Activated CD4-positive, alpha-beta memory T cell treated with anti-CD3 and anti-CD28 coated beads, Interleukin-2, amount 10 ng/mL, durations not matched to agents 7 days and 5 days (primary cell): ENCODE measurements at regions not wholly inside any gene's neighbourhood (a gene's known extent, or its start where the extent isn't known, plus 50 kb on each side); places are given as distances from the start of the nearest gene placed in this dataset.

ENCODE experiments used
- CTCF ChIA-PET: fragments of 350-600 bp; sonication (Branson Sonifier 250); formaldehyde crosslinking; loops from one replicate; lab custom pipeline; 2021; ENCODE audit warnings: antibody characterized with exemption, inconsistent platforms; lab: Charles Lee
- POLR2A ChIA-PET: fragments of 350-600 bp; sonication (Branson Sonifier 250); formaldehyde crosslinking; loops from one replicate; lab custom pipeline; 2021; ENCODE audit warnings: antibody characterized with exemption; lab: Charles Lee
- DNase-seq: peaks from one replicate; pipeline ENCODE4 v3.0.0-alpha.2; 2020
- H3K27ac Mint-ChIP-seq: one replicate; pipeline ENCODE4 v1.8.0; 2021; ENCODE audit warnings: mild to moderate bottlenecking, mixed read lengths
- H3K27me3 Mint-ChIP-seq: one replicate; pipeline ENCODE4 v1.8.0; 2021; ENCODE audit warnings: mixed read lengths
- H3K36me3 Mint-ChIP-seq: one replicate; pipeline ENCODE4 v1.8.0; 2021; ENCODE audit warnings: low read depth, mixed read lengths
- H3K4me1 Mint-ChIP-seq: one replicate; pipeline ENCODE4 v1.8.0; 2021; ENCODE audit warnings: mixed read lengths
- H3K4me3 Mint-ChIP-seq: one replicate; pipeline ENCODE4 v1.8.0; 2021; ENCODE audit warnings: mild to moderate bottlenecking, mixed read lengths
- H3K9me3 Mint-ChIP-seq: one replicate; pipeline ENCODE4 v1.8.0; 2021; ENCODE audit warnings: mixed read lengths

GRCh38 chr10:31186225-31187000 is 132.6 kb upstream of the ZEB1 start:
- H3K9me3 Mint-ChIP-seq = peaks cover 2% of the 10 kb centered on the region
- DNase-seq = no peak
- ChIA-PET CTCF (no interaction called here), POLR2A (no interaction called here)
- no peaks in the 10 kb centered on the region for H3K36me3 Mint-ChIP-seq
- H3K4me3 Mint-ChIP-seq = no peak overlapping the region
- peaks cover 3% of the 10 kb centered on the region for H3K27me3 Mint-ChIP-seq
- no peak overlapping the region for H3K27ac Mint-ChIP-seq
- H3K4me1 Mint-ChIP-seq = no peaks in the 10 kb centered on the region

DNA sequence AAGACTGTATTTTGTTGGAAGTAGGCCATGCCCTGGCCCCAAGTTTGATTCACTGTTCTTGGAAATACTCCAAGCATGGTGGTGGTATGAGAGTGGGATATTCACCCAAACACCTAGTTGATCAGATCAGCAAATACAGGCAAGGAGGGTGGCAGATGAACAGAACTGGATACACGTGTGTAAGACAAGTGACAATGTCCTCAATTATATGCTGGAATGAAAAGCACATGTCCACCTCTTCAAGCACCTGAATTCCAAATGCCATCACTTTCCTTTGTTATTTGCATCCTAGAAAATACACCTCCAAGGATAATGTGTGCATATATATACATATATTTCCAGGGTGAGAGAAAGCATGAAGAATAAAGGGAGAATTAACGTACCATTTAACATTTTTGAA is 131.8 kb upstream of the ZEB1 start:
- Mint-ChIP-seq H3K36me3 (no peaks in the 10 kb centered on the region), H3K4me3 (no peak overlapping the region), H3K27me3 (peaks cover 3% of the 10 kb centered on the region), H3K4me1 (no peaks in the 10 kb centered on the region), H3K9me3 (peaks cover 2% of the 10 kb centered on the region), H3K27ac (no peak overlapping the region)
- CTCF ChIA-PET = no interaction called here
- DNase-seq = no peak
- POLR2A ChIA-PET = no interaction called here

DNA sequence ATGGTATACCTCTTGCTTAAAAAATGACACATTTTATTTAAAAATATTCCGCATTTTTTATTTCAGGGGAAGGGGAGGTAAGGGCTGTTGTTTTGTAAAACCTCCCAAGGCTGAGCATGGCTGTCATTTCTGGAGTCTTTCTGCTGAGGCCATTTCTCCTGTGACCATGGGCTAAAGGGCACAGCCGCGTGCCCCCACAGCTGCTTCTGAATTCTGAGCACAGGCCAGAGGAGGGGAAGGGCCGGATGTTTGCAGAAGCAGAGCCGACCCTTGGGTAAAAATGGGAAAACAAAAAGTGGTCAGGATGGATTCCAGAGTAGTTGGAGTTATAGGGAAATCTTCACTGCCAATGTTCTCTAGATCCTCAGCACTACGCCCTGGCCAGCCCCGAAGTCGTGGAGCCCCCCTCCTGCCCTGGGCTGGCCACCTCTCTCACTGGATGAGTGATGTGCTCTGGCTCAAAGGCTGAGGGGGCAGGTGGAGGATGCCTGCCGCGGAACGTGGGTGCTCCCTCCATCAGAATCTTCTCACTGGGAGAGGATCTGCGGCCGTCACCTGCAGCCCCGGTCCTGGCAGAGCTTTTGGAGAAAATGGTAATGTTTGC is 131.3 kb upstream of the ZEB1 start:
- ChIA-PET POLR2A (no interaction called here), CTCF (no interaction called here)
- Mint-ChIP-seq H3K9me3 (peaks cover 2% of the 10 kb centered on the region), H3K27ac (no peak overlapping the region), H3K4me1 (no peaks in the 10 kb centered on the region), H3K36me3 (no peaks in the 10 kb centered on the region), H3K27me3 (peaks cover 3% of the 10 kb centered on the region), H3K4me3 (no peak overlapping the region)
- DNase-seq = no peak

GRCh38 chr10:31188792-31189406 is 130.1 kb upstream of the ZEB1 start:
- no peak overlapping the region for H3K27ac Mint-ChIP-seq
- H3K27me3 Mint-ChIP-seq = peaks cover 2% of the 10 kb centered on the region
- no peak overlapping the region for H3K4me3 Mint-ChIP-seq
- H3K4me1 Mint-ChIP-seq = no peaks in the 10 kb centered on the region
- ChIA-PET POLR2A (no interaction called here), CTCF (no interaction called here)
- no peaks in the 10 kb centered on the region for H3K36me3 Mint-ChIP-seq
- DNase-seq = no peak
- H3K9me3 Mint-ChIP-seq = peaks cover 2% of the 10 kb centered on the region

GRCh38 chr10:31190488-31190887 is 128.5 kb upstream of the ZEB1 start:
- POLR2A ChIA-PET = no interaction called here
- peaks cover 2% of the 10 kb centered on the region for H3K9me3 Mint-ChIP-seq

GRCh38 chr10:31192475-31192874 is 126.5 kb upstream of the ZEB1 start:
- ChIA-PET CTCF (interaction anchor here (1.3 kb wide), 1 partner anchor 10 kb away, joined by 3 read pairs; no protein-coding TSS in a partner anchor), POLR2A (no interaction called here)
- Mint-ChIP-seq H3K27ac (no peak overlapping the region), H3K4me1 (no peaks in the 10 kb centered on the region), H3K4me3 (no peak overlapping the region), H3K27me3 (peaks cover 2% of the 10 kb centered on the region), H3K36me3 (no peaks in the 10 kb centered on the region), H3K9me3 (peaks cover 2% of the 10 kb centered on the region)
- DNase-seq = no peak

More at GRCh38 chr10:31190488-31190887, 128.5 kb upstream of the ZEB1 start:
- Mint-ChIP-seq H3K27ac (no peak overlapping the region), H3K4me3 (no peak overlapping the region), H3K36me3 (no peaks in the 10 kb centered on the region), H3K27me3 (peaks cover 2% of the 10 kb centered on the region), H3K4me1 (no peaks in the 10 kb centered on the region)
- CTCF ChIA-PET = no interaction called here
- DNase-seq = no peak

- H3K36me3 Mint-ChIP-seq = no peaks in the 10 kb centered on the region
- H3K9me3 Mint-ChIP-seq = peaks cover 2% of the 10 kb centered on the region
- no peak overlapping the region for H3K4me3 Mint-ChIP-seq
- ChIA-PET CTCF (no interaction called here), POLR2A (no interaction called here)
- no peak overlapping the region for H3K27ac Mint-ChIP-seq
- peaks cover 2% of the 10 kb centered on the region for H3K27me3 Mint-ChIP-seq
- DNase-seq = no peak
- H3K4me1 Mint-ChIP-seq = no peaks in the 10 kb centered on the region
These were observed 124.0 kb upstream of the ZEB1 start for GRCh38 chr10:31194986-31195385.

GRCh38 chr10:31197886-31198285 is 121.1 kb upstream of the ZEB1 start:
- DNase-seq = no peak
- Mint-ChIP-seq H3K27me3 (peaks cover 2% of the 10 kb centered on the region), H3K27ac (no peak overlapping the region), H3K4me1 (no peaks in the 10 kb centered on the region), H3K4me3 (no peak overlapping the region), H3K9me3 (no peaks in the 10 kb centered on the region), H3K36me3 (no peaks in the 10 kb centered on the region)
- ChIA-PET POLR2A (no interaction called here), CTCF (no interaction called here)

- Mint-ChIP-seq H3K36me3 (no peaks in the 10 kb centered on the region), H3K27me3 (no peaks in the 10 kb centered on the region), H3K27ac (no peak overlapping the region), H3K4me3 (no peak overlapping the region), H3K9me3 (peaks cover 3% of the 10 kb centered on the region), H3K4me1 (no peaks in the 10 kb centered on the region)
- ChIA-PET CTCF (no interaction called here), POLR2A (no interaction called here)
- DNase-seq = no peak
These were observed 114.9 kb upstream of the ZEB1 start for GRCh38 chr10:31204090-31204489.

GRCh38 chr10:31207636-31208035 is 111.4 kb upstream of the ZEB1 start:
- no peak overlapping the region for H3K27ac Mint-ChIP-seq
- H3K4me1 Mint-ChIP-seq = no peaks in the 10 kb centered on the region
- DNase-seq = no peak
- H3K27me3 Mint-ChIP-seq = no peaks in the 10 kb centered on the region
- ChIA-PET CTCF (no interaction called here), POLR2A (no interaction called here)
- H3K4me3 Mint-ChIP-seq = no peak overlapping the region
- peaks cover 3% of the 10 kb centered on the region for H3K9me3 Mint-ChIP-seq
- H3K36me3 Mint-ChIP-seq = no peaks in the 10 kb centered on the region

DNA sequence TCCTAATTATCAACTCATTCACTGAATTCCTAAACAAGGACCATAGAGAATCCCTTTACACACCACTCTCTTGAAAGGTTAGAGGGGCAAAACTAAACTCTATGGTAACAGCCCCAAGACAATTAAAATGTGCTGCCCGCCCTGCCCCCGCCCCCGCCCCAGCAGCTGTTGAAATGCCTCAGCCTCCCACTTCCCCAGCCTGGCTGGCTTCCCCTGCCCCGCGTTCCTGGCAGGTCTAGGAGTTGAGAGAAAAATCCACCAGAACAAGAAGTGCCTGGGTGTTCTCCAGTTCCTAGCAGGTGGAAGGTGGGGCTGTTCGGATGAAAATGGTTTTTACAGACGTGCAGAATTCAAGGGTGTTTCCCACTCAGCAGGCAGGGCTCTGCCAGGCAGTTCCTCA is 109.5 kb upstream of the ZEB1 start:
- H3K4me3 Mint-ChIP-seq = no peak overlapping the region
- no peak overlapping the region for H3K27ac Mint-ChIP-seq
- H3K9me3 Mint-ChIP-seq = peaks cover 3% of the 10 kb centered on the region
- H3K36me3 Mint-ChIP-seq = no peaks in the 10 kb centered on the region
- DNase-seq = no peak
- H3K27me3 Mint-ChIP-seq = no peaks in the 10 kb centered on the region
- POLR2A ChIA-PET = no interaction called here
- CTCF ChIA-PET = no interaction called here
- no peaks in the 10 kb centered on the region for H3K4me1 Mint-ChIP-seq

DNA sequence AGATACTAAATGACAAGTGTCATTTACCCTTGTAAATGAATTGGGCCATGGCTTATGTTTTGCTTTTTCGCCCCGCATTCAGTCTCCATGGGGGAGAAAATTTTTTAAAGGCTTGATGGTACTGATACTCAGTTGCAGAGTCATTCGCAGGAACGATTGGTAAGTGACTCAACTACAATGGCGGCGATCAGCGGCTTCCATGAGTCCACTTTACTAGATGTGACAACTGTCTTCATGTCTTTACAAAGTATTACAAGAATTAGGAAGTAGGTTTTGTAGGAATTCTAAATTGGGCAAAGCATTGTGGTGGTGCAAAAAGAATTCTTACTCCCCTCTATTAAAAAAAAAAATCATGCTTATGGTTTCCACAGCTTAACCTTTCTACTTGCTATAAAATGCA is 108.8 kb upstream of the ZEB1 start:
- POLR2A ChIA-PET = no interaction called here
- no peaks in the 10 kb centered on the region for H3K4me1 Mint-ChIP-seq
- H3K4me3 Mint-ChIP-seq = no peak overlapping the region
- no peak overlapping the region for H3K27ac Mint-ChIP-seq
- CTCF ChIA-PET = no interaction called here
- H3K9me3 Mint-ChIP-seq = no peaks in the 10 kb centered on the region
- H3K27me3 Mint-ChIP-seq = no peaks in the 10 kb centered on the region
- H3K36me3 Mint-ChIP-seq = no peaks in the 10 kb centered on the region
- no peak for DNase-seq

DNA sequence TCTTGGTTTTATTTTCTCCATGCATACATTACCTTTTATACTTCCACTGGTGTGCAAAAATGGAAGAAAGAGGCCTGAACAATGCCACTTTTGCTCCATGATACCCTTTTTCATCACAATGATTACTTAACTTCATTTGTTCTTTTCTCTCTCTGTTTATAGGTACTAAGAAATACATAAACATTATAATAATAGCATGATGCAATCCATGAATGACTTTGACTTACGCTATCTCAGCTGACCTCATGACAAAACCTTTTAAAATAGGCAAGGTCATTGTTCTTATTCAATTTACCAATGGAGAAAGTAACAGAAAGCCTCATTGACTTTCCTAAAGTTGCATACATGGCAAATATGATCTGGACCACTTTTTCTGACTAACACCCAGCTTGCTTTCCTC is 105.1 kb upstream of the ZEB1 start:
- Mint-ChIP-seq H3K27me3 (no peaks in the 10 kb centered on the region), H3K4me1 (no peaks in the 10 kb centered on the region), H3K9me3 (no peaks in the 10 kb centered on the region), H3K27ac (no peak overlapping the region), H3K36me3 (no peaks in the 10 kb centered on the region), H3K4me3 (no peak overlapping the region)
- POLR2A ChIA-PET = no interaction called here
- CTCF ChIA-PET = no interaction called here
- DNase-seq = no peak
